Nephron progenitor cell (in vitro differentiated cells): ENCODE measurements at regions not wholly inside any gene's neighbourhood (a gene's known extent, or its start where the extent isn't known, plus 50 kb on each side); places are given as distances from the start of the nearest gene placed in this dataset.
"Not testable (repeated sequence)": the region's sequence is repeated elsewhere in the genome, so short reads cannot be mapped to it uniquely, and the experiment has no call there.

ENCODE experiments used
- DNase-seq: peaks from one replicate; pipeline ENCODE4 v3.0.0; 2021
- H3K27ac Mint-ChIP-seq: 2 replicates; pipeline ENCODE4 v1.8.0; 2021; ENCODE audit warnings: mild to moderate bottlenecking, moderate library complexity, mixed read lengths
- H3K27me3 Mint-ChIP-seq: 2 replicates; pipeline ENCODE4 v1.8.0; 2021; ENCODE audit warnings: mild to moderate bottlenecking, low read depth, mixed read lengths; ENCODE audit not compliant: poor library complexity
- H3K36me3 Mint-ChIP-seq: 2 replicates; pipeline ENCODE4 v1.8.0; 2021; ENCODE audit warnings: low read depth, mixed read lengths
- H3K4me1 Mint-ChIP-seq: 2 replicates; pipeline ENCODE4 v1.8.0; 2021; ENCODE audit warnings: mixed read lengths
- H3K4me3 Mint-ChIP-seq: 2 replicates; pipeline ENCODE4 v1.8.0; 2021; ENCODE audit warnings: mild to moderate bottlenecking, moderate library complexity, mixed read lengths
- H3K9me3 Mint-ChIP-seq: 2 replicates; pipeline ENCODE4 v1.8.0; 2021; ENCODE audit warnings: mild to moderate bottlenecking, moderate library complexity, mixed read lengths
- CTCF ChIP-seq: fragments of 200-600 bp; sonication (generic); IDR thresholded peaks from 2 replicates; pipeline ENCODE4 v1.5.0; 2021; ENCODE audit warnings: antibody characterized with exemption

GRCh38 chr5:124111886-124112285 is 599.9 kb downstream of the CSNK1G3 start:
- H3K4me1 Mint-ChIP-seq, result peaks cover 4% of the 10 kb centered on the region
- no peak for TF ChIP-seq CTCF

GRCh38 chr5:124110942-124111341 is 599.0 kb downstream of the CSNK1G3 start:
- no peak for TF ChIP-seq CTCF
- Mint-ChIP-seq H3K36me3 (no peaks in the 10 kb centered on the region), H3K27ac (no peak overlapping the region)

More at GRCh38 chr5:124111886-124112285, 599.9 kb downstream of the CSNK1G3 start:
- no peak overlapping the region for H3K27ac Mint-ChIP-seq
- H3K4me3 Mint-ChIP-seq, result no peak overlapping the region
- no peaks in the 10 kb centered on the region for H3K9me3 Mint-ChIP-seq
- peaks cover 3% of the 10 kb centered on the region for H3K27me3 Mint-ChIP-seq
- DNase-seq, result no peak
- H3K36me3 Mint-ChIP-seq, result no peaks in the 10 kb centered on the region

GRCh38 chr5:124105326-124105725 is 593.3 kb downstream of the CSNK1G3 start:
- H3K36me3 Mint-ChIP-seq, result no peaks in the 10 kb centered on the region
- H3K9me3 Mint-ChIP-seq, result no peaks in the 10 kb centered on the region
- H3K27me3 Mint-ChIP-seq, result no peaks in the 10 kb centered on the region
- peaks cover 10% of the 10 kb centered on the region for H3K4me1 Mint-ChIP-seq
- no peak overlapping the region for H3K27ac Mint-ChIP-seq
- no peak for TF ChIP-seq CTCF
- H3K4me3 Mint-ChIP-seq, result no peak overlapping the region
- no peak for DNase-seq

More at GRCh38 chr5:124110942-124111341, 599.0 kb downstream of the CSNK1G3 start:
- H3K9me3 Mint-ChIP-seq, result no peaks in the 10 kb centered on the region
- H3K4me3 Mint-ChIP-seq, result no peak overlapping the region
- H3K4me1 Mint-ChIP-seq, result no peaks in the 10 kb centered on the region
- DNase-seq, result no peak
- peaks cover 3% of the 10 kb centered on the region for H3K27me3 Mint-ChIP-seq

- Mint-ChIP-seq H3K36me3 (no peaks in the 10 kb centered on the region), H3K9me3 (no peaks in the 10 kb centered on the region), H3K27me3 (no peaks in the 10 kb centered on the region), H3K27ac (no peak overlapping the region), H3K4me1 (peaks cover 10% of the 10 kb centered on the region), H3K4me3 (no peak overlapping the region)
- no peak for DNase-seq
- TF ChIP-seq CTCF, result no peak
These were observed 592.8 kb downstream of the CSNK1G3 start for GRCh38 chr5:124104821-124105220.

- no peak overlapping the region for H3K27ac Mint-ChIP-seq
- DNase-seq, result no peak
- H3K9me3 Mint-ChIP-seq, result no peaks in the 10 kb centered on the region
- no peaks in the 10 kb centered on the region for H3K36me3 Mint-ChIP-seq
- H3K4me1 Mint-ChIP-seq, result peaks cover 10% of the 10 kb centered on the region
- no peak overlapping the region for H3K4me3 Mint-ChIP-seq
- TF ChIP-seq CTCF, result no peak
- H3K27me3 Mint-ChIP-seq, result no peaks in the 10 kb centered on the region
These were observed 592.4 kb downstream of the CSNK1G3 start for GRCh38 chr5:124104344-124104743.

- Mint-ChIP-seq H3K27me3 (no peaks in the 10 kb centered on the region), H3K4me3 (no peak overlapping the region), H3K27ac (no peak overlapping the region), H3K36me3 (no peaks in the 10 kb centered on the region), H3K4me1 (peaks cover 12% of the 10 kb centered on the region), H3K9me3 (no peaks in the 10 kb centered on the region)
- DNase-seq, result no peak
- TF ChIP-seq CTCF, result no peak
These were observed 591.7 kb downstream of the CSNK1G3 start for GRCh38 chr5:124103671-124104070.

GRCh38 chr5:124103056-124103455 is 591.1 kb downstream of the CSNK1G3 start:
- not testable (repeated sequence) for H3K9me3 Mint-ChIP-seq, H3K27ac Mint-ChIP-seq, H3K36me3 Mint-ChIP-seq, H3K4me3 Mint-ChIP-seq, H3K27me3 Mint-ChIP-seq, DNase-seq
- H3K4me1 Mint-ChIP-seq, result peaks cover 15% of the 10 kb centered on the region
